H1 (cell line): ENCODE measurements at regions not wholly inside any gene's neighbourhood (a gene's known extent, or its start where the extent isn't known, plus 50 kb on each side); places are given as distances from the start of the nearest gene placed in this dataset.

ENCODE experiments used
- CTCF ChIA-PET: fragments of 300-600 bp; sonication (Branson Sonifier 250); formaldehyde crosslinking; loops from one replicate; lab custom pipeline; 2021; ENCODE audit not compliant: partially characterized antibody; lab: Charles Lee
- POLR2A ChIA-PET: fragments of 300-600 bp; sonication (Branson Sonifier 250); formaldehyde crosslinking; loops from one replicate; lab custom pipeline; 2021; ENCODE audit warnings: inconsistent platforms; ENCODE audit not compliant: partially characterized antibody; lab: Charles Lee
- DNase-seq, 2 experiments: peaks; one replicate each; pipeline versions ENCODE4 v3.0.0 to v3.0.0-alpha.2; 2010 to 2022; ENCODE audit warnings: low spot score in 2 of 2, low read depth in 1 of 2, mixed read lengths in 1 of 2
- FAIRE-seq: peaks from 2 replicates; lab custom pipeline; 2011; peaks lifted over from hg19 to GRCh38; lab: Jason Lieb, UNC
- H2AFZ ChIP-seq: 2 replicates; pipeline ENCODE4 v1.8.1; 2012; ENCODE audit warnings: low read length, inconsistent platforms
- H2AK5ac ChIP-seq: 2 replicates; pipeline ENCODE4 v1.6.1; 2013; ENCODE audit warnings: low read depth, low read length
- H2BK120ac ChIP-seq: replicated peaks from 2 replicates; pipeline ENCODE3; 2013; ENCODE audit warnings: low read depth, low read length, inconsistent platforms
- H2BK12ac ChIP-seq: 2 replicates; pipeline ENCODE4 v1.6.1; 2013; ENCODE audit warnings: low read depth, low read length
- H2BK15ac ChIP-seq: 2 replicates; pipeline ENCODE4 v1.6.1; 2013; ENCODE audit warnings: low read length
- H2BK20ac ChIP-seq: 2 replicates; pipeline ENCODE4 v1.6.1; 2013; ENCODE audit warnings: low read length
- H2BK5ac ChIP-seq: 2 replicates; pipeline ENCODE4 v1.6.1; 2013; ENCODE audit warnings: low read depth, low read length
- H3K14ac ChIP-seq: 2 replicates; pipeline ENCODE4 v1.6.1; 2013; ENCODE audit warnings: inconsistent platforms; ENCODE audit not compliant: insufficient read length
- H3K18ac ChIP-seq: 2 replicates; pipeline ENCODE4 v1.6.1; 2013; ENCODE audit warnings: low read length; ENCODE audit errors: extremely low read depth
- H3K23ac ChIP-seq: 2 replicates; pipeline ENCODE4 v1.6.1; 2013; ENCODE audit warnings: inconsistent platforms; ENCODE audit not compliant: insufficient read length
- H3K23me2 ChIP-seq: 2 replicates; pipeline ENCODE4 v1.6.1; 2013; ENCODE audit warnings: low read depth, low read length
- H3K27ac ChIP-seq: 2 replicates; pipeline ENCODE4 v1.6.1; 2011; ENCODE audit warnings: low read depth, low read length, inconsistent platforms
- H3K27me3 ChIP-seq, 4 experiments: replicated peaks in 1 of 4; 1 replicate in 1 of 4; 2 replicates in 3 of 4; pipeline versions ENCODE4 v1.6.1 to v1.8.1; 2011 to 2013; ENCODE audit warnings: low read length in 3 of 4, mild to moderate bottlenecking in 3 of 4, inconsistent platforms in 2 of 4, mixed read lengths in 2 of 4, moderate library complexity in 1 of 4; ENCODE audit not compliant: control insufficient read depth in 3 of 4, insufficient read depth in 3 of 4; ENCODE audit errors: extremely low read depth in 1 of 4
- H3K36me3 ChIP-seq, 4 experiments: 2 replicates each; pipeline versions ENCODE4 v1.6.1 to v1.8.1; 2011 to 2013; ENCODE audit warnings: mild to moderate bottlenecking in 4 of 4, low read length in 3 of 4, moderate library complexity in 2 of 4, control low read depth in 1 of 4, inconsistent platforms in 1 of 4; ENCODE audit not compliant: insufficient read depth in 4 of 4, control insufficient read depth in 2 of 4
- H3K4ac ChIP-seq: replicated peaks from 2 replicates; pipeline ENCODE3; 2013; ENCODE audit warnings: low read length, low read depth, mixed read lengths, inconsistent platforms; ENCODE audit not compliant: insufficient read length
- H3K4me1 ChIP-seq, 4 experiments: replicated peaks in 1 of 4; 1 replicate in 1 of 4; 2 replicates in 3 of 4; pipeline versions ENCODE4 v1.6.1 to v1.8.1; 2011 to 2013; ENCODE audit warnings: low read length in 3 of 4, inconsistent platforms in 2 of 4, mixed read lengths in 1 of 4; ENCODE audit not compliant: insufficient read depth in 4 of 4, control insufficient read depth in 3 of 4
- H3K4me2 ChIP-seq, 2 experiments: 2 replicates each; pipeline versions ENCODE4 v1.6.1 to v1.8.1; 2011 to 2013; ENCODE audit warnings: low read depth in 2 of 2, low read length in 2 of 2, control low read depth in 1 of 2, inconsistent platforms in 1 of 2, mild to moderate bottlenecking in 1 of 2; ENCODE audit not compliant: insufficient read depth in 1 of 2
- H3K4me3 ChIP-seq, 4 experiments: fragments of 200-600, 300-600 bp in 1 of 4; sonication (generic), shearing (Covaris generic), sonication (Bioruptor Twin) in 1 of 4; 2 replicates each; pipeline versions ENCODE4 v1.5.1 to v1.8.1; 2011 to 2016; ENCODE audit warnings: low read length in 4 of 4, low read depth in 3 of 4, control low read depth in 2 of 4, inconsistent platforms in 2 of 4, mild to moderate bottlenecking in 2 of 4, mixed read lengths in 1 of 4, moderate library complexity in 1 of 4; ENCODE audit not compliant: insufficient read depth in 2 of 4; ENCODE audit errors: extremely low read depth in 1 of 4
- H3K56ac ChIP-seq: replicated peaks from 2 replicates; pipeline ENCODE3; 2013; ENCODE audit warnings: low read depth, mild to moderate bottlenecking, mixed read lengths, low read length, inconsistent platforms; ENCODE audit not compliant: insufficient read length
- H3K79me1 ChIP-seq: 2 replicates; pipeline ENCODE4 v1.6.1; 2013; ENCODE audit warnings: low read depth, low read length, control low read depth
- H3K79me2 ChIP-seq, 2 experiments: 2 replicates each; pipeline versions ENCODE4 v1.6.1 to v1.8.1; 2012 to 2013; ENCODE audit warnings: low read length in 2 of 2, mild to moderate bottlenecking in 2 of 2, inconsistent platforms in 1 of 2; ENCODE audit not compliant: insufficient read depth in 2 of 2, control insufficient read depth in 1 of 2
- H3K9ac ChIP-seq, 4 experiments: replicated peaks in 1 of 4; 1 replicate in 1 of 4; 2 replicates in 3 of 4; pipeline versions ENCODE4 v1.6.1 to v1.8.1; 2011 to 2013; ENCODE audit warnings: low read depth in 3 of 4, low read length in 3 of 4, control low read depth in 2 of 4, mild to moderate bottlenecking in 2 of 4, moderate library complexity in 2 of 4, inconsistent platforms in 1 of 4; ENCODE audit errors: extremely low read depth in 1 of 4
- H3K9me3 ChIP-seq, 2 experiments: 2 replicates each; pipeline versions ENCODE4 v1.6.1 to v1.8.1; 2012 to 2013; ENCODE audit warnings: mild to moderate bottlenecking in 2 of 2, moderate library complexity in 2 of 2, control low read depth in 1 of 2, inconsistent platforms in 1 of 2, low read depth in 1 of 2, low read length in 1 of 2, mixed read lengths in 1 of 2; ENCODE audit not compliant: insufficient read depth in 2 of 2
- H4K20me1 ChIP-seq, 2 experiments: replicated peaks in 1 of 2; 2 replicates each; pipeline versions ENCODE3 to v1.8.1; 2011 to 2013; ENCODE audit warnings: inconsistent platforms in 2 of 2, low read length in 2 of 2, mild to moderate bottlenecking in 1 of 2; ENCODE audit not compliant: insufficient read depth in 2 of 2, control insufficient read depth in 1 of 2
- H4K5ac ChIP-seq: 2 replicates; pipeline ENCODE4 v1.6.1; 2013; ENCODE audit warnings: low read length, low read depth, mixed read lengths, inconsistent platforms; ENCODE audit not compliant: insufficient read length
- H4K8ac ChIP-seq: 2 replicates; pipeline ENCODE4 v1.8.0; 2013; ENCODE audit warnings: mild to moderate bottlenecking, moderate library complexity, low read length, inconsistent platforms; ENCODE audit not compliant: insufficient read depth; ENCODE audit errors: extremely low read depth
- H4K91ac ChIP-seq: replicated peaks from 2 replicates; pipeline ENCODE3; 2013; ENCODE audit warnings: low read length, mixed read lengths, inconsistent platforms; ENCODE audit not compliant: insufficient read length
- CHD1 ChIP-seq: IDR thresholded peaks from 2 replicates; pipeline ENCODE4 v1.6.1; 2012; ENCODE audit warnings: low read depth, low read length, improper control_type of control experiment
- HDAC6 ChIP-seq: IDR thresholded peaks from one replicate; pipeline ENCODE4 v1.7.1; 2012; ENCODE audit warnings: low read depth, mild to moderate bottlenecking, inconsistent platforms, low read length, moderate library complexity
- RAD21 ChIP-seq, 2 experiments: IDR thresholded peaks in 1 of 2; conservative IDR thresholded peaks in 1 of 2; 2 replicates each; pipeline ENCODE4 v1.6.1; 2011; ENCODE audit warnings: low read depth in 2 of 2, low read length in 2 of 2, improper control_type of control experiment in 1 of 2, inconsistent platforms in 1 of 2, mild to moderate bottlenecking in 1 of 2, moderate library complexity in 1 of 2
- SIRT6 ChIP-seq: IDR thresholded peaks from one replicate; pipeline ENCODE4 v1.7.1; 2012; ENCODE audit warnings: low read length, inconsistent platforms
- WGBS, 2 experiments: shearing (Covaris generic) in 1 of 2; methylation state at CpG; one replicate each; pipeline versions ENCODE4 v1.1.6 to v1.1.7; 2013 to 2015; ENCODE audit warnings: low lambda C conversion rate in 2 of 2, mixed read lengths in 2 of 2, inconsistent platforms in 1 of 2, low coverage in 1 of 2, missing lambda C conversion rate in 1 of 2; ENCODE audit not compliant: insufficient replicate concordance in 2 of 2, insufficient coverage in 1 of 2, insufficient read length in 1 of 2; ENCODE audit errors: extremely low coverage in 1 of 2, missing lambda C conversion rate in 1 of 2; 5-methylcytosine and 5-hydroxymethylcytosine counted together

- FAIRE-seq (no peak), DNase-seq (no peak)
- H3K9ac ChIP-seq, result no peak overlapping the region
- H3K4me3 ChIP-seq, result no peak overlapping the region
- H2BK120ac ChIP-seq, result no peak overlapping the region
- H3K36me3 ChIP-seq, result no peaks in the 10 kb centered on the region
- H3K56ac ChIP-seq, result no peak overlapping the region
- no peaks in the 10 kb centered on the region for H3K4me1 ChIP-seq
- no peaks in the 10 kb centered on the region for H3K79me2 ChIP-seq
- H3K23me2 ChIP-seq, result no peaks in the 10 kb centered on the region
- no peaks in the 10 kb centered on the region for H3K27me3 ChIP-seq
- H3K4me2 ChIP-seq, result no peak overlapping the region
- ChIA-PET CTCF (interaction anchor here (2.1 kb wide), 1 partner anchor 27 kb away, joined by 8 read pairs; no protein-coding TSS in a partner anchor), POLR2A (no interaction called here)
- H2AK5ac ChIP-seq, result no peak overlapping the region
- no peaks in the 10 kb centered on the region for H4K20me1 ChIP-seq
- H2BK20ac ChIP-seq, result no peak overlapping the region
- H3K23ac ChIP-seq, result no peak overlapping the region
- no peak overlapping the region for H4K5ac ChIP-seq
- H3K18ac ChIP-seq, result no peak overlapping the region
- H3K14ac ChIP-seq, result no peak overlapping the region
- H2BK5ac ChIP-seq, result no peak overlapping the region
- no peaks in the 10 kb centered on the region for H3K9me3 ChIP-seq
- H3K4ac ChIP-seq, result no peak overlapping the region
- H2BK12ac ChIP-seq, result no peak overlapping the region
- no peak overlapping the region for H4K8ac ChIP-seq
- 96% methylated on average over 11 of the region's 11 CpGs; no CpG with 5 or more reads in 1 of the 2 experiments for WGBS, 2 experiments
- no peak overlapping the region for H2AFZ ChIP-seq
- H3K79me1 ChIP-seq, result no peaks in the 10 kb centered on the region
- no peak overlapping the region for H4K91ac ChIP-seq
- H3K27ac ChIP-seq, result no peak overlapping the region
- H2BK15ac ChIP-seq, result no peak overlapping the region
- TF ChIP-seq RAD21 (IDR thresholded peaks at IDR 0.05 in 1 of 2, conservative IDR thresholded peaks at IDR 0.05 in 1 of 2; ENCODE audit: low read depth in 2 of 2, low read length in 2 of 2) (no peak), CHD1 (no peak), HDAC6 (no peak), SIRT6 (no peak)
Measured at GRCh38 chr18:11283479-11284161, 134.3 kb upstream of the PIEZO2 start.
